Cardiac fibroblast (primary cell): ENCODE measurements at regions not wholly inside any gene's neighbourhood (a gene's known extent, or its start where the extent isn't known, plus 50 kb on each side); places are given as distances from the start of the nearest gene placed in this dataset.
A peak's percentile ranks its signal among the peaks of the same experiment; 100 is the strongest.

Source experiments
- DNase-seq, 2 donors: peaks; one replicate each; pipeline versions ENCODE4 v3.0.0 to v3.0.0-alpha.2; 2010; ENCODE audit warnings: low read depth in 2 of 2
- H3K4me3 ChIP-seq, 2 donors: replicated peaks in 1 of 2; 1 replicate in 1 of 2; 2 replicates in 1 of 2; pipeline ENCODE4 v1.5.1; 2011; ENCODE audit warnings: low read depth in 2 of 2, low read length in 2 of 2, mild to moderate bottlenecking in 2 of 2, moderate library complexity in 1 of 2
- CTCF ChIP-seq: IDR thresholded peaks from one replicate; pipeline ENCODE4 v1.5.1; 2011; ENCODE audit warnings: low read depth, mild to moderate bottlenecking, low read length, inconsistent platforms

GRCh38 chr2:147177071-147177857 lies 667.6 kb upstream of the ACVR2A start:
- DNase-seq, result peak in 1 of 2 donors; percentile 49
- TF ChIP-seq CTCF, result no peak
- H3K4me3 ChIP-seq, result no peak overlapping the region

GRCh38 chr2:147174824-147175254 lies 670.0 kb upstream of the ACVR2A start:
- no peak for TF ChIP-seq CTCF

GRCh38 chr2:147173798-147174197 lies 671.0 kb upstream of the ACVR2A start:
- DNase-seq, result no peak
- no peak overlapping the region for H3K4me3 ChIP-seq
- no peak for TF ChIP-seq CTCF

More at GRCh38 chr2:147174824-147175254, 670.0 kb upstream of the ACVR2A start:
- DNase-seq, result no peak
- H3K4me3 ChIP-seq, result no peak overlapping the region

GRCh38 chr2:147173189-147173581 lies 671.6 kb upstream of the ACVR2A start:
- no peak for TF ChIP-seq CTCF
- DNase-seq, result peak; percentile 10 to 62
- H3K4me3 ChIP-seq, result no peak overlapping the region

GRCh38 chr2:147172493-147173188 lies 672.2 kb upstream of the ACVR2A start:
- TF ChIP-seq CTCF, result no peak
- no peak overlapping the region for H3K4me3 ChIP-seq
- DNase-seq, result peak in 1 of 2 donors; percentile 5

GRCh38 chr2:147171941-147172340 lies 672.9 kb upstream of the ACVR2A start:
- no peak overlapping the region for H3K4me3 ChIP-seq
- TF ChIP-seq CTCF, result no peak
- DNase-seq, result peak in 1 of 2 donors; percentile 77
